OCI-LY1 (cell line): ENCODE measurements at regions not wholly inside any gene's neighbourhood (a gene's known extent, or its start where the extent isn't known, plus 50 kb on each side); places are given as distances from the start of the nearest gene placed in this dataset.

Source experiments
- EZH2 ChIP-seq: fragments of 200-600 bp; sonication (generic), shearing (Covaris generic); IDR thresholded peaks from 2 replicates; pipeline ENCODE4 v1.8.0; 2017; ENCODE audit warnings: borderline replicate concordance, mixed run types, mild to moderate bottlenecking, antibody characterized with exemption, low read length, moderate library complexity, mixed read lengths
- TF ChIP-seq, protein P1 (sequence below): fragments of 200-600 bp; sonication (generic), shearing (Covaris generic); IDR thresholded peaks from 2 replicates; pipeline ENCODE4 v1.5.1; 2017; ENCODE audit warnings: mild to moderate bottlenecking, antibody characterized with exemption, low read length, moderate library complexity, mixed read lengths

DNA sequence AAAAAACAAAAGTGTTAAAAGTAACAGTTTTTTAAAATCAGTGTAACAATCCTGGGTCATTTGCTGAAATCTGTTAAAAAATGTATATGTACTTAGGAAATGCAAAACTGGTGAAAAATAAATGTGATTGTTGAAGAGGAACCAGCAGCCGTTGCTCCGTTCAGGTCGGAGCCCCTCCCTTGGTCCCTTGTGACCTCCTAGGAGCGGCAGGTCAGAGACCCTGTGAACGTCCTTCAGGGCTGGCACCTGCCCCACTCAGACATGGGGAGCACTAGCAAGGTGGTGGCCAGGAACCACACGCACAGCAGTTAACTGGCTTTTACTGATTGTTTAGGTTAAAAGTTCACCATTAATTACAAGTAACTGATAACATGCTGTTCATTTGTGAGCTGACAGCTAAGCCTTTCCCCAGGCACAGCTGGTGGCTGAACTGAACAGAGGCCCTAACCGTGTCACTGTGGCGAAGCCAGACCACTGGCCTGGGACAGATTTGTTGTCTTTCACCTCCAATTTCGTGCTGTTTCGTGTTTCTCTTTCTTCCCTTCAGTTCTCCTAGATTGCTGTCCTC is 159.2 kb upstream of the ALKAL2 start:
- TF ChIP-seq, protein P1, sequence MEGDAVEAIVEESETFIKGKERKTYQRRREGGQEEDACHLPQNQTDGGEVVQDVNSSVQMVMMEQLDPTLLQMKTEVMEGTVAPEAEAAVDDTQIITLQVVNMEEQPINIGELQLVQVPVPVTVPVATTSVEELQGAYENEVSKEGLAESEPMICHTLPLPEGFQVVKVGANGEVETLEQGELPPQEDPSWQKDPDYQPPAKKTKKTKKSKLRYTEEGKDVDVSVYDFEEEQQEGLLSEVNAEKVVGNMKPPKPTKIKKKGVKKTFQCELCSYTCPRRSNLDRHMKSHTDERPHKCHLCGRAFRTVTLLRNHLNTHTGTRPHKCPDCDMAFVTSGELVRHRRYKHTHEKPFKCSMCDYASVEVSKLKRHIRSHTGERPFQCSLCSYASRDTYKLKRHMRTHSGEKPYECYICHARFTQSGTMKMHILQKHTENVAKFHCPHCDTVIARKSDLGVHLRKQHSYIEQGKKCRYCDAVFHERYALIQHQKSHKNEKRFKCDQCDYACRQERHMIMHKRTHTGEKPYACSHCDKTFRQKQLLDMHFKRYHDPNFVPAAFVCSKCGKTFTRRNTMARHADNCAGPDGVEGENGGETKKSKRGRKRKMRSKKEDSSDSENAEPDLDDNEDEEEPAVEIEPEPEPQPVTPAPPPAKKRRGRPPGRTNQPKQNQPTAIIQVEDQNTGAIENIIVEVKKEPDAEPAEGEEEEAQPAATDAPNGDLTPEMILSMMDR = no peak
- no peak for TF ChIP-seq EZH2
